HEK293T (cell line): ENCODE measurements at regions not wholly inside any gene's neighbourhood (a gene's known extent, or its start where the extent isn't known, plus 50 kb on each side); places are given as distances from the start of the nearest gene placed in this dataset.

ENCODE experiments used
- BHLHE40 ChIP-seq: fragments of 450-650 bp; IDR thresholded peaks from 2 replicates; pipeline ENCODE4 v1.6.1; 2016; ENCODE audit warnings: mild to moderate bottlenecking, moderate library complexity, borderline replicate concordance
- FOXK2 ChIP-seq: fragments of 450-650 bp; IDR thresholded peaks from 2 replicates; pipeline ENCODE4 v1.6.1; 2016; ENCODE audit warnings: mild to moderate bottlenecking
- FOXM1 ChIP-seq: fragments of 450-650 bp; IDR thresholded peaks from 2 replicates; pipeline ENCODE4 v1.6.1; 2017; ENCODE audit warnings: mild to moderate bottlenecking, borderline replicate concordance
- LEF1 ChIP-seq: fragments of 450-650 bp; IDR thresholded peaks from 2 replicates; pipeline ENCODE4 v1.6.1; 2017; ENCODE audit warnings: mild to moderate bottlenecking, borderline replicate concordance
- SP1 ChIP-seq: fragments of 450-650 bp; IDR thresholded peaks from 2 replicates; pipeline ENCODE4 v1.6.1; 2017
- SUZ12 ChIP-seq: fragments of 450-650 bp; IDR thresholded peaks from 2 replicates; pipeline ENCODE4 v1.6.1; 2016; ENCODE audit warnings: mild to moderate bottlenecking
- TARDBP ChIP-seq: fragments of 450-650 bp; IDR thresholded peaks from 2 replicates; pipeline ENCODE4 v1.6.1; 2016
- ZNF384 ChIP-seq: fragments of 450-650 bp; IDR thresholded peaks from 2 replicates; pipeline ENCODE4 v1.6.1; 2016
- TF ChIP-seq, protein P1 (sequence below): fragments of 450-650 bp; IDR thresholded peaks from 2 replicates; pipeline ENCODE4 v1.6.1; 2016

- TF ChIP-seq ZNF384 (no peak), SUZ12 (no peak), FOXM1 (no peak), FOXK2 (no peak), TARDBP (no peak), LEF1 (no peak), SP1 (no peak), BHLHE40 (no peak)
- TF ChIP-seq, protein P1, sequence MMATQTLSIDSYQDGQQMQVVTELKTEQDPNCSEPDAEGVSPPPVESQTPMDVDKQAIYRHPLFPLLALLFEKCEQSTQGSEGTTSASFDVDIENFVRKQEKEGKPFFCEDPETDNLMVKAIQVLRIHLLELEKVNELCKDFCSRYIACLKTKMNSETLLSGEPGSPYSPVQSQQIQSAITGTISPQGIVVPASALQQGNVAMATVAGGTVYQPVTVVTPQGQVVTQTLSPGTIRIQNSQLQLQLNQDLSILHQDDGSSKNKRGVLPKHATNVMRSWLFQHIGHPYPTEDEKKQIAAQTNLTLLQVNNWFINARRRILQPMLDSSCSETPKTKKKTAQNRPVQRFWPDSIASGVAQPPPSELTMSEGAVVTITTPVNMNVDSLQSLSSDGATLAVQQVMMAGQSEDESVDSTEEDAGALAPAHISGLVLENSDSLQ = no peak
These were observed 282.7 kb upstream of the ATP10A start for GRCh38 chr15:26145796-26146195.
